Neural progenitor cell (in vitro differentiated cells): ENCODE measurements at regions not wholly inside any gene's neighbourhood (a gene's known extent, or its start where the extent isn't known, plus 50 kb on each side); places are given as distances from the start of the nearest gene placed in this dataset.
A peak's percentile ranks its signal among the peaks of the same experiment; 100 is the strongest.

Experiments used
- DNase-seq: peaks from one replicate; pipeline ENCODE4 v3.0.0-alpha.2; 2016; ENCODE audit warnings: low spot score
- H2AFZ ChIP-seq: fragments of 200-600 bp; sonication (generic); replicated peaks from 2 replicates; pipeline ENCODE4 v1.6.1; 2016; ENCODE audit warnings: antibody characterized with exemption
- H3F3A ChIP-seq: fragments of 200-600 bp; sonication (generic); 2 replicates; pipeline ENCODE4 v1.6.1; 2016; ENCODE audit warnings: antibody characterized with exemption, low read depth
- H3K27ac ChIP-seq: fragments of 200-600 bp; sonication (generic); 2 replicates; pipeline ENCODE4 v1.5.1; 2016; ENCODE audit warnings: mild to moderate bottlenecking
- H3K27me3 ChIP-seq: fragments of 200-600 bp; sonication (generic); 2 replicates; pipeline ENCODE4 v1.6.1; 2016; ENCODE audit warnings: mild to moderate bottlenecking, moderate library complexity
- H3K36me3 ChIP-seq: fragments of 200-600 bp; sonication (generic); 2 replicates; pipeline ENCODE4 v1.5.1; 2016
- H3K4me1 ChIP-seq: fragments of 200-600 bp; sonication (generic); 2 replicates; pipeline ENCODE4 v1.6.1; 2016; ENCODE audit warnings: mixed run types
- H3K4me2 ChIP-seq: fragments of 200-600 bp; sonication (generic); 2 replicates; pipeline ENCODE4 v1.6.1; 2016
- H3K4me3 ChIP-seq: fragments of 200-600 bp; sonication (generic); 2 replicates; pipeline ENCODE4 v1.5.1; 2016
- H3K79me2 ChIP-seq: fragments of 200-600 bp; sonication (generic); 2 replicates; pipeline ENCODE4 v1.6.1; 2016; ENCODE audit warnings: low read depth
- H3K9ac ChIP-seq: fragments of 200-600 bp; sonication (generic); 2 replicates; pipeline ENCODE4 v1.6.1; 2016
- H3K9me3 ChIP-seq: fragments of 200-600 bp; sonication (generic); 2 replicates; pipeline ENCODE4 v1.5.1; 2016; ENCODE audit warnings: low read depth
- H4K20me1 ChIP-seq: fragments of 200-600 bp; sonication (generic); 2 replicates; pipeline ENCODE4 v1.6.1; 2016; ENCODE audit warnings: low read depth
- H3K27ac Mint-ChIP-seq: 3 replicates; pipeline ENCODE4 v1.8.0; 2021; ENCODE audit warnings: mixed read lengths
- H3K27me3 Mint-ChIP-seq: 2 replicates; pipeline ENCODE4 v1.8.0; 2022; ENCODE audit warnings: low read depth, mild to moderate bottlenecking, inconsistent platforms, moderate library complexity, mixed read lengths; ENCODE audit not compliant: insufficient read depth
- H3K36me3 Mint-ChIP-seq: 3 replicates; pipeline ENCODE4 v1.8.0; 2021; ENCODE audit warnings: mixed read lengths
- H3K4me1 Mint-ChIP-seq: 3 replicates; pipeline ENCODE4 v1.8.0; 2021; ENCODE audit warnings: mixed read lengths
- H3K4me3 Mint-ChIP-seq: 3 replicates; pipeline ENCODE4 v1.8.0; 2021; ENCODE audit warnings: mild to moderate bottlenecking, moderate library complexity, mixed read lengths
- H3K9me3 Mint-ChIP-seq: 3 replicates; pipeline ENCODE4 v1.8.0; 2020; ENCODE audit warnings: mixed read lengths
- EZH2 ChIP-seq: fragments of 200-600 bp; sonication (generic); IDR thresholded peaks from 2 replicates; pipeline ENCODE4 v1.6.1; 2017; ENCODE audit warnings: antibody characterized with exemption, mild to moderate bottlenecking, moderate library complexity
- EZH2phosphoT487 ChIP-seq: fragments of 200-600 bp; sonication (generic); IDR thresholded peaks from 2 replicates; pipeline ENCODE4 v1.6.1; 2017; ENCODE audit warnings: antibody characterized with exemption
- TF ChIP-seq, protein P1 (sequence below): fragments of 200-600 bp; sonication (generic); IDR thresholded peaks from 2 replicates; pipeline ENCODE4 v1.5.1; 2017; ENCODE audit warnings: antibody characterized with exemption, mild to moderate bottlenecking

DNA sequence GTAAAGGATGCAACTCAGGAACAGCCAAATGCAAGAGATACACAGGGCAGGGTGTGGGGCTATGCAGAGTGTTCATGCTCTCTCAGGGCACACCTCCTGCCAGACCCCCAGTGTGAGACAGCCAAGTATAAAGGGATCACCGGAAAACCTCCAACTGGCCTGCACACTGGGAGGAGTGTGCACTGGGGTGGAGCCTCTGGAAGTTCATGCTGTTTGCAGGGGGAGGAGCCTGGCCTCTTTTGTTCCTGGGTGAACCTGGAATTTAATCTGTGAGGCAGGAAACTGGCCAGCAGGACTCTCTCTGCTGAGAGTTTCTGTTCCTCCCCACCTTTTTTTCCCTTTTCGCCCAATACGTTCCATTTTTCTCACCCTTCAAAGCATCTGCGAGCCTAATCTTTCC lies 204.1 kb downstream of the WNT5A start:
- peaks cover 22% of the 10 kb centered on the region for H3K4me1 Mint-ChIP-seq
- Histone ChIP-seq H4K20me1 (no peaks in the 10 kb centered on the region), H3K36me3 (no peaks in the 10 kb centered on the region), H3K9ac (no peak overlapping the region), H3K79me2 (no peaks in the 10 kb centered on the region), H3K4me2 (no peak overlapping the region), H3K4me1 (peaks cover 5% of the 10 kb centered on the region), H3K9me3 (no peaks in the 10 kb centered on the region), H3K4me3 (no peak overlapping the region), H3F3A (no peaks in the 10 kb centered on the region), H3K27ac (no peak overlapping the region), H3K27me3 (no peaks in the 10 kb centered on the region), H2AFZ (no peak overlapping the region)
- H3K27ac Mint-ChIP-seq: peak overlapping the region; percentile 46
- H3K4me3 Mint-ChIP-seq: no peak overlapping the region
- DNase-seq: peak; percentile 20
- H3K9me3 Mint-ChIP-seq: peaks cover 18% of the 10 kb centered on the region
- H3K27me3 Mint-ChIP-seq: peaks cover 12% of the 10 kb centered on the region
- H3K36me3 Mint-ChIP-seq: no peaks in the 10 kb centered on the region
- no peak for TF ChIP-seq EZH2
- no peak for TF ChIP-seq EZH2phosphoT487

DNA sequence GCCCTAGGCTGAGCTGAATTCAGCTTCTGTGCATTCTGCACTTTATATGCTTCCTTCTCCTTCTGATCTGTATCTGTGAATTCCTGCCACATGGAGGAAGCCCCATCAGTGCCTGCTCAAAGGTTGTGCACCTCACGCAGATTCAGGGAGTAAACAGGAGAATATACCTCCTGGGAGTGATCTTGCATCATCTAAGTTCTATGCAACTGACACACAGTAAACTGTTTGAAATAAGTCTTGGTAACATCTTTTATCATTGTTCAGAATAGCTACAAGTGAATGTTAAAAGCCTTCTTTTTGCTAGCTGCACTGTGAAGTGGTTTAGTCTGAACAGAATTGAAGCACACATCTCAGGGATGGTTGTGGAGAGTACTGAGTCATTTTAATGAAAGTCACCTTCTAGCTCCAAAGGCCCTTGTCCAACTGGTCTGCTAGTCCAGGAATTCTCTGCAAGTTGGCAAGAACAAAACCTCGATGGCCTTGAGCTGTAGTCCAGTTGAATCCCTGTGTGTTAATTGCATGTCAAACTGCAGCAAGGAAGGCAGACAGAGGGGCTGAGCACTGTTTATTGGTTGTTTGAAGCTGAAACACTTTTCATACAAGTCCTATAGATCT lies 215.0 kb downstream of the WNT5A start:
- no peak overlapping the region for H3K9ac ChIP-seq
- H3K4me1 ChIP-seq: no peaks in the 10 kb centered on the region
- no peak for TF ChIP-seq EZH2
- TF ChIP-seq, protein P1, sequence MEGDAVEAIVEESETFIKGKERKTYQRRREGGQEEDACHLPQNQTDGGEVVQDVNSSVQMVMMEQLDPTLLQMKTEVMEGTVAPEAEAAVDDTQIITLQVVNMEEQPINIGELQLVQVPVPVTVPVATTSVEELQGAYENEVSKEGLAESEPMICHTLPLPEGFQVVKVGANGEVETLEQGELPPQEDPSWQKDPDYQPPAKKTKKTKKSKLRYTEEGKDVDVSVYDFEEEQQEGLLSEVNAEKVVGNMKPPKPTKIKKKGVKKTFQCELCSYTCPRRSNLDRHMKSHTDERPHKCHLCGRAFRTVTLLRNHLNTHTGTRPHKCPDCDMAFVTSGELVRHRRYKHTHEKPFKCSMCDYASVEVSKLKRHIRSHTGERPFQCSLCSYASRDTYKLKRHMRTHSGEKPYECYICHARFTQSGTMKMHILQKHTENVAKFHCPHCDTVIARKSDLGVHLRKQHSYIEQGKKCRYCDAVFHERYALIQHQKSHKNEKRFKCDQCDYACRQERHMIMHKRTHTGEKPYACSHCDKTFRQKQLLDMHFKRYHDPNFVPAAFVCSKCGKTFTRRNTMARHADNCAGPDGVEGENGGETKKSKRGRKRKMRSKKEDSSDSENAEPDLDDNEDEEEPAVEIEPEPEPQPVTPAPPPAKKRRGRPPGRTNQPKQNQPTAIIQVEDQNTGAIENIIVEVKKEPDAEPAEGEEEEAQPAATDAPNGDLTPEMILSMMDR: no peak
- Mint-ChIP-seq H3K27ac (peak overlapping the region; percentile 38), H3K36me3 (no peaks in the 10 kb centered on the region), H3K9me3 (no peaks in the 10 kb centered on the region), H3K27me3 (peaks cover 2% of the 10 kb centered on the region), H3K4me1 (peaks cover 15% of the 10 kb centered on the region), H3K4me3 (no peak overlapping the region)
- DNase-seq: no peak
- no peaks in the 10 kb centered on the region for H4K20me1 ChIP-seq
- H2AFZ ChIP-seq: no peak overlapping the region
- no peak overlapping the region for H3K4me3 ChIP-seq
- H3F3A ChIP-seq: no peaks in the 10 kb centered on the region
- H3K27me3 ChIP-seq: no peaks in the 10 kb centered on the region
- H3K36me3 ChIP-seq: no peaks in the 10 kb centered on the region
- no peaks in the 10 kb centered on the region for H3K9me3 ChIP-seq
- H3K4me2 ChIP-seq: no peak overlapping the region
- no peak overlapping the region for H3K27ac ChIP-seq
- no peaks in the 10 kb centered on the region for H3K79me2 ChIP-seq

DNA sequence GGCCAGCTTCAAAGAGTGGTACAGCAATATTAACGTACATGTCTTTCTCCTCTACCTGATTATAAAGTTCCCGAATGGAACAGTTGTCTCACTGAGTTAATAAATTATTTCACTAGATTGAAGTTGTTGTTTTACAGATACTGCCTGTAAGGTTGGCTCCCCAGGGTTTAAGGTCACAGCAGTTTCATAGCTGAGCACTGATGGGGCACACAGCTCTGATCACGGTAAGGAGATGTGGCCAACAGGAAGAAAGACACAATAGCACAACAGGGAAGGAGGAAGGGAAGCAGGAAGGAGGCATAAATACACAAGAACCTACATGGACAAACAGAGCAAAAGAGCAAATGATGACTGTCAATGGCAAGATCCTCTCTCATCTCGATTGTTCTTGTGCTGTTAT lies 215.6 kb downstream of the WNT5A start:
- no peak overlapping the region for H3K9ac ChIP-seq
- no peak overlapping the region for H3K4me2 ChIP-seq
- H3K4me1 ChIP-seq: no peaks in the 10 kb centered on the region
- H3K4me3 Mint-ChIP-seq: no peak overlapping the region
- no peaks in the 10 kb centered on the region for H3K36me3 ChIP-seq
- H3K4me1 Mint-ChIP-seq: peaks cover 15% of the 10 kb centered on the region
- H4K20me1 ChIP-seq: no peaks in the 10 kb centered on the region
- DNase-seq: no peak
- no peak overlapping the region for H2AFZ ChIP-seq
- peak overlapping the region; percentile 38 for H3K27ac Mint-ChIP-seq
- no peaks in the 10 kb centered on the region for H3K27me3 ChIP-seq
- H3K9me3 Mint-ChIP-seq: no peaks in the 10 kb centered on the region
- H3K79me2 ChIP-seq: no peaks in the 10 kb centered on the region
- H3K4me3 ChIP-seq: no peak overlapping the region
- H3K27ac ChIP-seq: no peak overlapping the region
- H3F3A ChIP-seq: no peaks in the 10 kb centered on the region
- no peaks in the 10 kb centered on the region for H3K27me3 Mint-ChIP-seq
- H3K9me3 ChIP-seq: no peaks in the 10 kb centered on the region
- TF ChIP-seq, protein P1: no peak
- TF ChIP-seq EZH2: no peak
- no peak for TF ChIP-seq EZH2phosphoT487
- H3K36me3 Mint-ChIP-seq: no peaks in the 10 kb centered on the region

DNA sequence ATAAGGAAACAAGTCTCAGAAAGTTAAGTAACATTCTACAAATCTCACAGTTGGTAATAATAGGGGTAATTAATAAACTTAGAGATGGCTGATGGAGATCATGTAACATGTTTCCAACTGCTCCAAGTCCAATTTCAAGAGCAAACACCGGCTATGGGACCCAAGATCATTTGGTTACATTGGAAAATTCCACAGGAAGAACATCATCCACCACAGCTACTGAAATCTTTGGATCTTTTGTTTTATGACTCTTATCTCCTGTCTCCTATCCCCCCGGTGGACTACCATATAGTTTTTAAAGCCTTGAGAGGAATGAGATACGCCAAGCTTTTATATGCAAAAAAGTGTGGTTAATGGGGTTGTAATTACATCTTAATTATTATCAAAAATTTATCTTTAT lies 216.1 kb downstream of the WNT5A start:
- no peaks in the 10 kb centered on the region for H3F3A ChIP-seq
- H3K4me1 Mint-ChIP-seq: peaks cover 15% of the 10 kb centered on the region
- no peak overlapping the region for H3K4me3 ChIP-seq
- H3K4me2 ChIP-seq: no peak overlapping the region
- no peak overlapping the region for H3K4me3 Mint-ChIP-seq
- no peaks in the 10 kb centered on the region for H3K27me3 Mint-ChIP-seq
- DNase-seq: no peak
- H3K9ac ChIP-seq: no peak overlapping the region
- H3K27ac Mint-ChIP-seq: no peak overlapping the region
- H3K79me2 ChIP-seq: no peaks in the 10 kb centered on the region
- H3K27me3 ChIP-seq: no peaks in the 10 kb centered on the region
- no peak overlapping the region for H3K27ac ChIP-seq
- no peak overlapping the region for H2AFZ ChIP-seq
- TF ChIP-seq EZH2 (no peak), EZH2phosphoT487 (no peak)
- TF ChIP-seq, protein P1: no peak
- H3K4me1 ChIP-seq: no peaks in the 10 kb centered on the region
- no peaks in the 10 kb centered on the region for H4K20me1 ChIP-seq
- no peaks in the 10 kb centered on the region for H3K36me3 Mint-ChIP-seq
- no peaks in the 10 kb centered on the region for H3K9me3 ChIP-seq
- no peaks in the 10 kb centered on the region for H3K9me3 Mint-ChIP-seq
- H3K36me3 ChIP-seq: no peaks in the 10 kb centered on the region
